Endothelial cell of umbilical vein (primary cell): ENCODE measurements at regions not wholly inside any gene's neighbourhood (a gene's known extent, or its start where the extent isn't known, plus 50 kb on each side); places are given as distances from the start of the nearest gene placed in this dataset.

ENCODE experiments used
- BruUV-seq: library from RNA; stranded (reverse); fragments of 400-500 nt; replicated peaks from 2 replicates; lab custom pipeline; 2021; lab: Mats Ljungman, UMichigan
- CTCF ChIA-PET: fragments of 300-600, 350-600 bp; sonication (Branson Sonifier 250); formaldehyde crosslinking; loops from one replicate; lab custom pipeline; 2021; ENCODE audit warnings: antibody characterized with exemption, inconsistent platforms; lab: Charles Lee
- POLR2A ChIA-PET: fragments of 300-600, 350-600 bp; sonication (Branson Sonifier 250); formaldehyde crosslinking; loops from one replicate; lab custom pipeline; 2021; ENCODE audit warnings: antibody characterized with exemption, inconsistent platforms; lab: Charles Lee
- DNase-seq: peaks from one replicate; pipeline ENCODE4 v3.0.0-alpha.2; 2011; ENCODE audit warnings: low read depth, low spot score
- FAIRE-seq: peaks from 2 replicates; lab custom pipeline; 2011; peaks lifted over from hg19 to GRCh38; lab: Jason Lieb, UNC
- H2AFZ ChIP-seq: 2 replicates; pipeline ENCODE4 v1.6.0; 2012; ENCODE audit warnings: low read depth, low read length, control low read depth, inconsistent platforms
- H3K27ac ChIP-seq: 2 replicates; pipeline ENCODE4 v1.5.1; 2011; ENCODE audit warnings: low read depth, mild to moderate bottlenecking, control low read depth, low read length, moderate library complexity; ENCODE audit not compliant: insufficient read depth
- H3K27me3 ChIP-seq, 2 experiments: 2 replicates each; pipeline versions ENCODE4 v1.6.0 to v1.6.1; 2011; ENCODE audit warnings: low read length in 2 of 2, mixed read lengths in 1 of 2; ENCODE audit not compliant: control insufficient read depth in 2 of 2, insufficient read depth in 2 of 2
- H3K36me3 ChIP-seq, 2 experiments: 2 replicates in 1 of 2; 3 replicates in 1 of 2; pipeline ENCODE4 v1.5.1; 2011; ENCODE audit warnings: low read length in 2 of 2, mild to moderate bottlenecking in 1 of 2, moderate library complexity in 1 of 2; ENCODE audit not compliant: control insufficient read depth in 2 of 2, insufficient read depth in 2 of 2; ENCODE audit errors: extremely low read depth in 1 of 2
- H3K4me1 ChIP-seq: 3 replicates; pipeline ENCODE4 v1.5.1; 2011; ENCODE audit warnings: mild to moderate bottlenecking, low read length; ENCODE audit not compliant: control insufficient read depth, insufficient read depth; ENCODE audit errors: extremely low read depth
- H3K4me2 ChIP-seq: 2 replicates; pipeline ENCODE4 v1.6.1; 2011; ENCODE audit warnings: low read length, control low read depth, mixed read lengths; ENCODE audit not compliant: insufficient read depth
- H3K4me3 ChIP-seq, 3 experiments: fragments of 200-600 bp in 1 of 3; sonication (generic), shearing (Covaris generic) in 1 of 3; replicated peaks in 1 of 3; 2 replicates each; pipeline ENCODE4 v1.5.1; 2011 to 2016; ENCODE audit warnings: control low read depth in 3 of 3, low read length in 3 of 3, mild to moderate bottlenecking in 2 of 3, inconsistent platforms in 1 of 3, low read depth in 1 of 3, moderate library complexity in 1 of 3; ENCODE audit not compliant: insufficient read depth in 1 of 3
- H3K79me2 ChIP-seq: 2 replicates; pipeline ENCODE4 v1.6.0; 2012; ENCODE audit warnings: low read length, inconsistent platforms; ENCODE audit not compliant: control insufficient read depth, insufficient read depth
- H3K9ac ChIP-seq: replicated peaks from 2 replicates; pipeline ENCODE3; 2011; ENCODE audit warnings: low read length, control low read depth; ENCODE audit not compliant: insufficient read depth; ENCODE audit errors: extremely low read depth
- H3K9me1 ChIP-seq: replicated peaks from 3 replicates; pipeline ENCODE4 v1.6.0; 2011; ENCODE audit warnings: mild to moderate bottlenecking, low read length; ENCODE audit not compliant: control insufficient read depth, insufficient read depth; ENCODE audit errors: extremely low read depth
- H3K9me3 ChIP-seq: replicated peaks from 2 replicates; pipeline ENCODE4 v1.5.1; 2012; ENCODE audit warnings: low read length, inconsistent platforms; ENCODE audit not compliant: control insufficient read depth, insufficient read depth
- H4K20me1 ChIP-seq: replicated peaks from 2 replicates; pipeline ENCODE3; 2011; ENCODE audit warnings: mild to moderate bottlenecking, low read length; ENCODE audit not compliant: control insufficient read depth, insufficient read depth; ENCODE audit errors: extremely low read depth
- EZH2 ChIP-seq: IDR thresholded peaks from 2 replicates; pipeline ENCODE4 v1.6.1; 2012; ENCODE audit warnings: borderline replicate concordance, low read depth, mild to moderate bottlenecking, moderate library complexity, low read length, inconsistent platforms; ENCODE audit not compliant: severe bottlenecking
- FOS ChIP-seq: IDR thresholded peaks from 2 replicates; pipeline ENCODE4 v1.6.1; 2011; ENCODE audit warnings: mild to moderate bottlenecking, low read length, moderate library complexity, borderline replicate concordance; ENCODE audit not compliant: insufficient read depth
- GATA2 ChIP-seq: IDR thresholded peaks from 2 replicates; pipeline ENCODE4 v1.7.0; 2011; ENCODE audit warnings: low read depth, mild to moderate bottlenecking, moderate library complexity, mixed read lengths, low read length; ENCODE audit not compliant: insufficient read length, insufficient read depth
- JUN ChIP-seq: IDR thresholded peaks from 2 replicates; pipeline ENCODE4 v1.6.1; 2011; ENCODE audit warnings: borderline replicate concordance, low read depth; ENCODE audit not compliant: insufficient read length, insufficient read depth
- MYC ChIP-seq: IDR thresholded peaks from one replicate; pipeline ENCODE4 v1.6.1; 2011; ENCODE audit warnings: mild to moderate bottlenecking, low read depth, low read length
- POLR2A ChIP-seq: IDR thresholded peaks from 2 replicates; pipeline ENCODE4 v1.6.1; 2012; ENCODE audit warnings: low read depth, mild to moderate bottlenecking, control low read depth, low read length
- POLR2AphosphoS5 ChIP-seq: IDR thresholded peaks from 2 replicates; pipeline ENCODE4 v1.6.1; 2012; ENCODE audit warnings: low read depth, mild to moderate bottlenecking, control low read depth, low read length, moderate library complexity; ENCODE audit not compliant: insufficient read depth
- dilution Hi-C: fragments of 300-500 bp; cut with MboI; formaldehyde crosslinking; loops from one replicate; pipeline ENCODE4 v1.15.0; 2019; ENCODE audit warnings: low sequenced_read_pairs; ENCODE audit not compliant: extremely low pct_ligation_motif_present
- intact Hi-C: fragments of 100-400 bp; cut with micrococcal nuclease; formaldehyde crosslinking; loops from one replicate; pipeline ENCODE4 v1.10.0; 2022
- TF ChIP-seq, protein P1 (sequence below): IDR thresholded peaks from 2 replicates; pipeline ENCODE4 v1.6.1; 2011; ENCODE audit not compliant: insufficient read depth, insufficient read length
- TF ChIP-seq, protein P2 (sequence below), 2 donors: IDR thresholded peaks; 1 replicate in 1 of 2; 2 replicates in 1 of 2; pipeline ENCODE4 v1.5.1; 2011; ENCODE audit warnings: low read length in 2 of 2, mild to moderate bottlenecking in 2 of 2, moderate library complexity in 2 of 2, control low read depth in 1 of 2, inconsistent platforms in 1 of 2, low read depth in 1 of 2; ENCODE audit not compliant: insufficient read depth in 1 of 2; ENCODE audit errors: extremely low read depth in 1 of 2

DNA sequence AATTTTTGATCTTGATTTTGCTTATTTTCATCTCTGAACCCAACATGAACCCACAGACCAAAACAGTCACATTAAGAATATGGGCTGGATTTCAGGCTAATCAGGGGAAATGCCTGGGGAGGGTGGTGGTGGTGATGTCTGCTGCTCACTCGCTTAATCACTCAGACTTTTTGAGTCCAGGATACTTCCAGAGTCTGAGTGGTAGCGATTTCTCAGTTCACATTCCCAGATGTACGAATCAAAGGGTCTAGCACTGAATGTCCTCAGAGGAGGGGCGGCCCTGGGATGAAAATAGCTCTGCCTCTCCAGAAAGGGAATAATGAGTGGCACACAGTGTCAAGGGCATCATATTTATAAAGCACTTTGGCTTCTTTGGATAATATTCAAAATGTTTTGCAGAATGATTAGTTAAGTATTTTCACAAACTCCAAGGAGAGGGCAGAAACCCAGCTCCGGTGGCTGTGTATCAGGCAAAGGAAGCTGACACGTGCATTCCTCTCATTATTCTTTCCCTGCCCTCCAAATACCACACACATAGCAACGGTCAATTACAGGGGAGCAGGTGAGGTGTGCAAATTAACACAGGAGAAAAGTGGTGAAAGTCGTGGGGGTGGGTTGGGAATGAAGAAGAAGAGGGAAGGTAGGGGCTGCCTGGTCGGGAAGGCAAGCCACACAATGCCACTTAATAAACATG is 345.2 kb upstream of the RSPO3 start:
- H3K79me2 ChIP-seq: no peaks in the 10 kb centered on the region
- H3K36me3 ChIP-seq: no peaks in the 10 kb centered on the region
- H3K9me1 ChIP-seq: no peaks in the 10 kb centered on the region
- no peak overlapping the region for H3K4me3 ChIP-seq
- H3K9me3 ChIP-seq: no peaks in the 10 kb centered on the region
- dilution Hi-C loops (no loop called here), intact Hi-C loops (no loop called here)
- peak; percentile 8 for TF ChIP-seq FOS
- no peak for TF ChIP-seq POLR2AphosphoS5
- TF ChIP-seq POLR2A: no peak
- TF ChIP-seq, protein P1, sequence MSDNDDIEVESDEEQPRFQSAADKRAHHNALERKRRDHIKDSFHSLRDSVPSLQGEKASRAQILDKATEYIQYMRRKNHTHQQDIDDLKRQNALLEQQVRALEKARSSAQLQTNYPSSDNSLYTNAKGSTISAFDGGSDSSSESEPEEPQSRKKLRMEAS: no peak
- TF ChIP-seq JUN: no peak
- TF ChIP-seq GATA2: peak; percentile 12
- TF ChIP-seq MYC: no peak
- ChIA-PET POLR2A (no interaction called here), CTCF (interaction anchor here (1.6 kb wide), 1 partner anchor 25 kb away, joined by 4 read pairs; no protein-coding TSS in a partner anchor)
- no TSS peak for BruUV-seq
- no peaks in the 10 kb centered on the region for H3K4me1 ChIP-seq
- FAIRE-seq (peak; percentile 42), DNase-seq (peak; percentile 57)
- H3K27me3 ChIP-seq: no peaks in the 10 kb centered on the region
- no peak overlapping the region for H3K9ac ChIP-seq
- no peak overlapping the region for H3K27ac ChIP-seq
- H3K4me2 ChIP-seq: no peak overlapping the region
- H2AFZ ChIP-seq: peak overlapping the region; percentile 32
- H4K20me1 ChIP-seq: no peaks in the 10 kb centered on the region

DNA sequence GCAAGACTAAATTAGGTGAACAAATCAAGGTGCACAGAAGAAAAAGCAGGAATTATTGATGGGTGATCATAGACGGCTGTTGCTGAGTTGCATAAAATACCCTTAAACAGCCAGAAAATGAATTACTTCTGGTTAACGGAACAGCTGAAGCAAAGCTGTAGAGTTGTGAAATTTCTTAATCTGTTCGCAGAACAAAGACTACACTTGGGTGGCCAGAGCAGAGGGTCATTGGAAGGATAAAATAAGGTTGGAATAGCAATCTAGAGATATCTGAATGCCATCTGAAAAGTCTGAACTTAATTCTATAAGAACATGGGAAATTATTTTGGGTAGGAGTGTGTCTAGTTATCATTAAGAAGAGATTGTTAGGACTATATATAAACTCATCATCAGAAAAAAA is 339.1 kb upstream of the RSPO3 start:
- FAIRE-seq (no peak), DNase-seq (no peak)
- no peaks in the 10 kb centered on the region for H4K20me1 ChIP-seq
- no peak overlapping the region for H3K27ac ChIP-seq
- TF ChIP-seq GATA2 (no peak), FOS (no peak), EZH2 (no peak), MYC (no peak), JUN (no peak), POLR2A (no peak)
- TF ChIP-seq, protein P2, sequence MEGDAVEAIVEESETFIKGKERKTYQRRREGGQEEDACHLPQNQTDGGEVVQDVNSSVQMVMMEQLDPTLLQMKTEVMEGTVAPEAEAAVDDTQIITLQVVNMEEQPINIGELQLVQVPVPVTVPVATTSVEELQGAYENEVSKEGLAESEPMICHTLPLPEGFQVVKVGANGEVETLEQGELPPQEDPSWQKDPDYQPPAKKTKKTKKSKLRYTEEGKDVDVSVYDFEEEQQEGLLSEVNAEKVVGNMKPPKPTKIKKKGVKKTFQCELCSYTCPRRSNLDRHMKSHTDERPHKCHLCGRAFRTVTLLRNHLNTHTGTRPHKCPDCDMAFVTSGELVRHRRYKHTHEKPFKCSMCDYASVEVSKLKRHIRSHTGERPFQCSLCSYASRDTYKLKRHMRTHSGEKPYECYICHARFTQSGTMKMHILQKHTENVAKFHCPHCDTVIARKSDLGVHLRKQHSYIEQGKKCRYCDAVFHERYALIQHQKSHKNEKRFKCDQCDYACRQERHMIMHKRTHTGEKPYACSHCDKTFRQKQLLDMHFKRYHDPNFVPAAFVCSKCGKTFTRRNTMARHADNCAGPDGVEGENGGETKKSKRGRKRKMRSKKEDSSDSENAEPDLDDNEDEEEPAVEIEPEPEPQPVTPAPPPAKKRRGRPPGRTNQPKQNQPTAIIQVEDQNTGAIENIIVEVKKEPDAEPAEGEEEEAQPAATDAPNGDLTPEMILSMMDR (IDR thresholded peaks at IDR 0.05; ENCODE audit: extremely low read depth in 1 of 2, insufficient read depth in 1 of 2, low read depth in 1 of 2, low read length in 2 of 2): no peak
- TF ChIP-seq, protein P1: no peak
- ChIA-PET POLR2A (no interaction called here), CTCF (no interaction called here)
- intact Hi-C loops (no loop called here), dilution Hi-C loops (no loop called here)
- no peak overlapping the region for H2AFZ ChIP-seq
- H3K4me2 ChIP-seq: no peak overlapping the region
- no peaks in the 10 kb centered on the region for H3K79me2 ChIP-seq
- no peaks in the 10 kb centered on the region for H3K9me3 ChIP-seq
- H3K9me1 ChIP-seq: no peaks in the 10 kb centered on the region
- BruUV-seq: no TSS peak
- H3K9ac ChIP-seq: no peak overlapping the region
- H3K36me3 ChIP-seq: no peaks in the 10 kb centered on the region
- no peaks in the 10 kb centered on the region for H3K27me3 ChIP-seq
- no peaks in the 10 kb centered on the region for H3K4me1 ChIP-seq
- H3K4me3 ChIP-seq: no peak overlapping the region
